GM18868 (cell line): ENCODE measurements at regions not wholly inside any gene's neighbourhood (a gene's known extent, or its start where the extent isn't known, plus 50 kb on each side); places are given as distances from the start of the nearest gene placed in this dataset.
A peak's percentile ranks its signal among the peaks of the same experiment; 100 is the strongest.

ENCODE experiments used
- ATAC-seq: cut with Tn5 transposase; IDR thresholded peaks from one replicate; pipeline ENCODE4 v1.9.1; 2021; ENCODE audit warnings: mild to moderate bottlenecking, moderate library complexity; ENCODE audit not compliant: unreplicated experiment

- no peak for ATAC-seq
Measured at GRCh38 chr1:193524616-193525015, 338.2 kb upstream of the B3GALT2 start.

GRCh38 chr1:193524021-193524420, 337.6 kb upstream of the B3GALT2 start:
- no peak for ATAC-seq

- no peak for ATAC-seq
Measured at GRCh38 chr1:193520472-193520871, 334.1 kb upstream of the B3GALT2 start.

GRCh38 chr1:193519922-193520321, 333.5 kb upstream of the B3GALT2 start:
- no peak for ATAC-seq

- ATAC-seq = no peak
Measured at GRCh38 chr1:193516755-193517388, 330.5 kb upstream of the B3GALT2 start.

- ATAC-seq = no peak
Measured at GRCh38 chr1:193514397-193514796, 328.0 kb upstream of the B3GALT2 start.

- ATAC-seq = no peak
Measured at GRCh38 chr1:193513032-193513431, 326.6 kb upstream of the B3GALT2 start.

GRCh38 chr1:193504920-193505319, 318.5 kb upstream of the B3GALT2 start:
- ATAC-seq = no peak

GRCh38 chr1:193498088-193498655, 311.8 kb upstream of the B3GALT2 start:
- ATAC-seq = no peak

GRCh38 chr1:193494368-193494767, 308.0 kb upstream of the B3GALT2 start:
- no peak for ATAC-seq

- no peak for ATAC-seq
Measured at GRCh38 chr1:193489191-193489590, 302.8 kb upstream of the B3GALT2 start.

- ATAC-seq = no peak
Measured at GRCh38 chr1:193487722-193488121, 301.3 kb upstream of the B3GALT2 start.

GRCh38 chr1:193486671-193487229, 300.3 kb upstream of the B3GALT2 start:
- no peak for ATAC-seq

- ATAC-seq = no peak
Measured at GRCh38 chr1:193480755-193481154, 294.3 kb upstream of the B3GALT2 start.

- peak; percentile 90 for ATAC-seq
Measured at GRCh38 chr1:193479187-193479586, 292.8 kb upstream of the B3GALT2 start.

GRCh38 chr1:193476748-193477147, 290.3 kb upstream of the B3GALT2 start:
- no peak for ATAC-seq

GRCh38 chr1:193473932-193474331, 287.5 kb upstream of the B3GALT2 start:
- ATAC-seq = no peak

- ATAC-seq = no peak
Measured at GRCh38 chr1:193472838-193473398, 286.5 kb upstream of the B3GALT2 start.

- ATAC-seq = no peak
Measured at GRCh38 chr1:193472430-193472829, 286.0 kb upstream of the B3GALT2 start.

GRCh38 chr1:193471981-193472380, 285.6 kb upstream of the B3GALT2 start:
- no peak for ATAC-seq

GRCh38 chr1:193463326-193463932, 277.0 kb upstream of the B3GALT2 start:
- ATAC-seq = no peak
